PC-9 (cell line): ENCODE measurements at regions not wholly inside any gene's neighbourhood (a gene's known extent, or its start where the extent isn't known, plus 50 kb on each side); places are given as distances from the start of the nearest gene placed in this dataset.

Experiments used
- BruUV-seq: library from RNA; stranded (reverse); fragments of 400-500 nt; replicated peaks from 2 replicates; lab custom pipeline; 2021; lab: Mats Ljungman, UMichigan
- CTCF ChIA-PET: fragments of 300-600 bp; sonication (Branson Sonifier 250); formaldehyde crosslinking; loops from one replicate; lab custom pipeline; 2022; ENCODE audit warnings: antibody characterized with exemption; lab: Charles Lee
- POLR2A ChIA-PET: fragments of 300-600 bp; sonication (Branson Sonifier 250); formaldehyde crosslinking; loops from one replicate; lab custom pipeline; 2022; ENCODE audit warnings: antibody characterized with exemption; ENCODE audit not compliant: unreplicated experiment; lab: Charles Lee
- DNase-seq, 2 experiments: peaks; one replicate each; pipeline versions ENCODE4 v3.0.0 to v3.0.0-alpha.2; 2015 to 2022; ENCODE audit warnings: mixed read lengths in 1 of 2
- H2AFZ ChIP-seq: fragments of 200-600 bp; sonication (generic); 2 replicates; pipeline ENCODE4 v1.8.1; 2017; ENCODE audit warnings: antibody characterized with exemption
- H3F3A ChIP-seq: fragments of 200-600 bp; sonication (generic); 2 replicates; pipeline ENCODE4 v1.8.1; 2017; ENCODE audit warnings: antibody characterized with exemption, mild to moderate bottlenecking, low read depth; ENCODE audit not compliant: insufficient read depth
- H3K27ac ChIP-seq: fragments of 200-600 bp; sonication (generic); 2 replicates; pipeline ENCODE4 v1.6.1; 2016; ENCODE audit warnings: mixed run types
- H3K27me3 ChIP-seq: fragments of 200-600 bp; sonication (generic); 2 replicates; pipeline ENCODE4 v1.6.1; 2016; ENCODE audit warnings: low read depth, mixed run types; ENCODE audit not compliant: insufficient read depth
- H3K36me3 ChIP-seq: fragments of 200-600 bp; sonication (generic); 2 replicates; pipeline ENCODE4 v1.6.1; 2016; ENCODE audit warnings: low read depth, mixed run types
- H3K4me1 ChIP-seq: fragments of 200-600 bp; sonication (generic); replicated peaks from 2 replicates; pipeline ENCODE4 v1.6.1; 2016; ENCODE audit warnings: mixed run types; ENCODE audit not compliant: insufficient read depth
- H3K4me2 ChIP-seq: fragments of 200-600 bp; sonication (generic); 2 replicates; pipeline ENCODE4 v1.6.1; 2017; ENCODE audit warnings: mixed run types
- H3K4me3 ChIP-seq: fragments of 200-600 bp; sonication (generic); 2 replicates; pipeline ENCODE4 v1.6.1; 2016; ENCODE audit warnings: mixed run types
- H3K79me2 ChIP-seq: fragments of 200-600 bp; sonication (generic); 2 replicates; pipeline ENCODE4 v1.6.1; 2017; ENCODE audit warnings: low read depth, mixed run types
- H3K9me2 ChIP-seq: fragments of 200-600 bp; sonication (generic); 2 replicates; pipeline ENCODE4 v1.8.1; 2017; ENCODE audit warnings: mild to moderate bottlenecking; ENCODE audit not compliant: insufficient read depth
- H3K9me3 ChIP-seq: fragments of 200-600 bp; sonication (generic); 2 replicates; pipeline ENCODE4 v1.8.1; 2016; ENCODE audit warnings: low read depth; ENCODE audit not compliant: insufficient read depth
- H4K20me1 ChIP-seq: fragments of 200-600 bp; sonication (generic); 2 replicates; pipeline ENCODE4 v1.8.1; 2017; ENCODE audit not compliant: insufficient read depth
- CTCF ChIP-seq: fragments of 200-600 bp; sonication (generic); conservative IDR thresholded peaks from 2 replicates; pipeline ENCODE4 v1.6.1; 2017; ENCODE audit warnings: mixed run types, antibody characterized with exemption, mild to moderate bottlenecking, moderate library complexity
- EZH2 ChIP-seq: fragments of 200-600 bp; sonication (generic); IDR thresholded peaks from 2 replicates; pipeline ENCODE4 v1.8.0; 2017; ENCODE audit warnings: antibody characterized with exemption, low read depth
- intact Hi-C: fragments of 100-400 bp; cut with micrococcal nuclease; formaldehyde crosslinking; loops from one replicate; pipeline ENCODE4 v1.10.0; 2022; ENCODE audit not compliant: unreplicated experiment

GRCh38 chr6:56347526-56347925 is 100.1 kb upstream of the COL21A1 start:
- DNase-seq: no peak
- no peaks in the 10 kb centered on the region for H3K79me2 ChIP-seq
- H4K20me1 ChIP-seq: no peaks in the 10 kb centered on the region
- H3K27me3 ChIP-seq: no peaks in the 10 kb centered on the region
- no peaks in the 10 kb centered on the region for H3K9me3 ChIP-seq
- H2AFZ ChIP-seq: no peak overlapping the region
- TF ChIP-seq CTCF (no peak), EZH2 (no peak)
- ChIA-PET POLR2A (no interaction called here), CTCF (no interaction called here)
- no TSS peak for BruUV-seq
- H3K4me1 ChIP-seq: no peaks in the 10 kb centered on the region
- H3K36me3 ChIP-seq: no peaks in the 10 kb centered on the region
- H3K27ac ChIP-seq: no peak overlapping the region
- no peaks in the 10 kb centered on the region for H3F3A ChIP-seq
- no peak overlapping the region for H3K4me2 ChIP-seq
- intact Hi-C loops: no loop called here
- no peak overlapping the region for H3K4me3 ChIP-seq
- no peaks in the 10 kb centered on the region for H3K9me2 ChIP-seq

GRCh38 chr6:56346958-56347357 is 99.6 kb upstream of the COL21A1 start:
- Histone ChIP-seq H4K20me1 (no peaks in the 10 kb centered on the region), H3K27me3 (no peaks in the 10 kb centered on the region), H3K4me1 (no peaks in the 10 kb centered on the region), H3K79me2 (no peaks in the 10 kb centered on the region), H3F3A (no peaks in the 10 kb centered on the region), H3K36me3 (no peaks in the 10 kb centered on the region), H3K4me3 (no peak overlapping the region), H2AFZ (no peak overlapping the region), H3K9me3 (no peaks in the 10 kb centered on the region), H3K4me2 (no peak overlapping the region), H3K9me2 (no peaks in the 10 kb centered on the region), H3K27ac (no peak overlapping the region)
- ChIA-PET CTCF (no interaction called here), POLR2A (no interaction called here)
- intact Hi-C loops: no loop called here
- no peak for DNase-seq
- BruUV-seq: no TSS peak
- TF ChIP-seq CTCF (no peak), EZH2 (no peak)

GRCh38 chr6:56345376-56345995 is 98.1 kb upstream of the COL21A1 start:
- ChIA-PET POLR2A (no interaction called here), CTCF (no interaction called here)
- Histone ChIP-seq H3K9me2 (no peaks in the 10 kb centered on the region), H3K36me3 (no peaks in the 10 kb centered on the region), H3K79me2 (no peaks in the 10 kb centered on the region), H3K27ac (no peak overlapping the region), H3F3A (no peaks in the 10 kb centered on the region), H3K27me3 (no peaks in the 10 kb centered on the region), H4K20me1 (no peaks in the 10 kb centered on the region), H2AFZ (no peak overlapping the region), H3K4me3 (no peak overlapping the region), H3K4me2 (no peak overlapping the region), H3K9me3 (no peaks in the 10 kb centered on the region), H3K4me1 (no peaks in the 10 kb centered on the region)
- no peak for TF ChIP-seq EZH2
- no peak for TF ChIP-seq CTCF
- no peak for DNase-seq
- BruUV-seq: no TSS peak
- intact Hi-C loops: no loop called here
